Motor neuron (in vitro differentiated cells): ENCODE measurements at regions not wholly inside any gene's neighbourhood (a gene's known extent, or its start where the extent isn't known, plus 50 kb on each side); places are given as distances from the start of the nearest gene placed in this dataset.

Experiments
- ATAC-seq, 8 experiments: fragments of 200-7000 bp; cut with Tn5 transposase; replicated peaks in 6 of 8; 2 replicates each; pipeline ENCODE4 v1.8.0; 2021; ENCODE audit warnings: mild to moderate bottlenecking in 8 of 8, moderate library complexity in 8 of 8
- H3K27ac ChIP-seq, 2 donors: fragments of 250-450 bp; sonication (Bioruptor Pico); 2 replicates each; pipeline ENCODE4 v1.9.0; 2021; ENCODE audit warnings: antibody characterized with exemption in 2 of 2, mild to moderate bottlenecking in 2 of 2, moderate library complexity in 1 of 2
- H3K4me1 ChIP-seq, 2 donors: fragments of 250-450 bp; sonication (Bioruptor Pico); replicated peaks in 1 of 2; 2 replicates each; pipeline ENCODE4 v1.6.1; 2021; ENCODE audit warnings: antibody characterized with exemption in 2 of 2, mild to moderate bottlenecking in 2 of 2, moderate library complexity in 1 of 2
- H3K4me3 ChIP-seq, 5 donors: fragments of 250-450 bp; sonication (Bioruptor Pico); 2 replicates each; pipeline ENCODE4 v1.9.0; 2021; ENCODE audit warnings: antibody characterized with exemption in 5 of 5, mild to moderate bottlenecking in 5 of 5, moderate library complexity in 4 of 5
- WGBS, 10 experiments: fragments of 450-650 bp; shearing (Covaris generic); methylation state at CpG; one replicate each; pipeline ENCODE4 v1.0.0; 2022; 5-methylcytosine and 5-hydroxymethylcytosine counted together
- in situ Hi-C, 9 experiments: fragments of 400-800 bp; cut with MboI; loops; one replicate each; pipeline ENCODE4 v1.15.0; 2021; ENCODE audit warnings: low sequenced_read_pairs in 9 of 9, low pct_unique_long_range_greater_than_20kb in 2 of 9; ENCODE audit not compliant: unreplicated experiment in 9 of 9

GRCh38 chr11:115566180-115566764 lies 62.1 kb upstream of the CADM1 start:
- in situ Hi-C loops: no loop called here
- 0 to 95% (median 45%) methylated on average over 1 to 4 of the region's 9 CpGs; no CpG with 5 or more reads in 2 of the 10 experiments for WGBS, 10 experiments
- Histone ChIP-seq H3K27ac (no peak overlapping the region), H3K4me1 (peaks cover 0 to 8% of the 10 kb centered on the region in 2 donors), H3K4me3 (no peak overlapping the region)
- peak in 4 of 8 experiments; percentile 51 to 75 (median 64) for ATAC-seq

DNA sequence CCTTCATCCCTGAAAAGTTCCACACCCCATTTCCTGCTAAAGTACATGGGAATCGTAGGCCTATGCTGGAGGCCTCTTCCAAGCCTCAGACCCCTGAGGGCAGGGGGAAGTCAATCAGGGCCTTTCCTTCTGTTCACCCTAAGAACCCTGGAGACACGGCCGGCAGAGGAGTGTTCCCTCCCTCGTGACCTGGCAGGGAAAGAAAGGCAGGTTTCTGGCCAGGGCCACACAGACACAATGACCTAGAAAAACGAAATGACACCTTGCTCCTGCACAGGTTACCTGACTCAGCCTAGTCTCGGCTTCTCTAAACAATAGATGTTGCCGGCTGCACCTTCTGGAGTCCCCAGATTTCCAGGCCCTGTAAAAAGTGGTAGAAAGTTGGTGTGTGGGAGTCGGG lies 60.6 kb upstream of the CADM1 start:
- WGBS, 10 experiments: 0 to 100% (median 79%) methylated on average over 1 to 7 of the region's 8 CpGs; no CpG with 5 or more reads in 2 of the 10 experiments
- in situ Hi-C loops: no loop called here
- H3K27ac ChIP-seq: no peak overlapping the region
- peaks cover 0 to 10% of the 10 kb centered on the region in 2 donors for H3K4me1 ChIP-seq
- no peak for ATAC-seq
- no peak overlapping the region for H3K4me3 ChIP-seq

DNA sequence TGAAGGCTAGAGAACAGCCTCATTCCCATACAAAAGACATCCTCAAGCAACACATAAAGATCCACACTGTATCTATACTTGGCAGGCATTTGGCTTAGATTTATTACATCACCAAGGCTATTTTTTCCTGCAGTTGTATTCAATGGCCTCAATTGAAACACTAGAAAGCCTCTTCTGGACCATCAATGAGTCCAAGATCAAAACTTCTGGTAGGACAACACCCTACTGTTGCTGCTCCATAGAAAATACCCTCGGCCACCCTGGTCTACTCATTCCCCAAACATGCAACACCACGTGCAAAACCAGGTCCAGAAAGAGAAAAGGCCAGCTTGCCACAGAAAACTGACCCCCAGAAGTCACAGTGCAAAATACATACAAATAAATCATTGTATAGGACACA lies 56.9 kb upstream of the CADM1 start:
- 0 to 70% (median 53%) methylated on average over 1 to 2 of the region's 2 CpGs; no CpG with 5 or more reads in 6 of the 10 experiments for WGBS, 10 experiments

DNA sequence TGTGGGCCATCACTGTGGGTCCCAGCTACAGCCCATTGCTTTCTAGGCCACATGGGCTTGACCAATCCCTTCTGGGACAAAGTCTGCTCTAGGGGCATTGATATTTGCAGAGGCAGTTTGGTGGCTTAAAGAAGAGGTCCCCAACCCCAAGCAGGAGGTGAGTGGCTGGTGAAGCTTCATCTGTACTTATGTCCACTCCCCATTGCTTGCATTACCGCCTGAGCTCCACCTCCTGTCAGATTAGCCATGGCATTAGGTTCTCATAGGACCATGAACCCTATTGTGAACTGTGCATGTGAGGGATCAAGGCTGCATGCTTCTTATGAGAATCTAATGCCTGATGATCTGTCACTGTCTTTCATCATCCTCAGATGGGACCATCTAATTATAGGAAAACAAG lies 54.4 kb upstream of the CADM1 start:
- H3K4me1 ChIP-seq: peaks cover 21 to 24% of the 10 kb centered on the region in 2 donors
- no peak for ATAC-seq
- no peak overlapping the region for H3K4me3 ChIP-seq
- WGBS, 10 experiments: 0 to 100% (median 85%) methylated on average over 1 of the region's 1 CpG; no CpG with 5 or more reads in 6 of the 10 experiments
- H3K27ac ChIP-seq: no peak overlapping the region
- in situ Hi-C loops: no loop called here

More for the DNA sequence above, 56.9 kb upstream of the CADM1 start:
- Histone ChIP-seq H3K4me1 (peaks cover 12 to 16% of the 10 kb centered on the region in 2 donors), H3K4me3 (no peak overlapping the region), H3K27ac (no peak overlapping the region)
- in situ Hi-C loops: no loop called here
- ATAC-seq: no peak

GRCh38 chr11:115557681-115558080 lies 53.5 kb upstream of the CADM1 start:
- in situ Hi-C loops: no loop called here
- WGBS, 10 experiments: 0 to 100% (median 73%) methylated on average over 1 to 6 of the region's 7 CpGs
- ATAC-seq: no peak
- H3K4me3 ChIP-seq: no peak overlapping the region
- no peak overlapping the region for H3K27ac ChIP-seq
- peaks cover 21 to 24% of the 10 kb centered on the region in 2 donors for H3K4me1 ChIP-seq

DNA sequence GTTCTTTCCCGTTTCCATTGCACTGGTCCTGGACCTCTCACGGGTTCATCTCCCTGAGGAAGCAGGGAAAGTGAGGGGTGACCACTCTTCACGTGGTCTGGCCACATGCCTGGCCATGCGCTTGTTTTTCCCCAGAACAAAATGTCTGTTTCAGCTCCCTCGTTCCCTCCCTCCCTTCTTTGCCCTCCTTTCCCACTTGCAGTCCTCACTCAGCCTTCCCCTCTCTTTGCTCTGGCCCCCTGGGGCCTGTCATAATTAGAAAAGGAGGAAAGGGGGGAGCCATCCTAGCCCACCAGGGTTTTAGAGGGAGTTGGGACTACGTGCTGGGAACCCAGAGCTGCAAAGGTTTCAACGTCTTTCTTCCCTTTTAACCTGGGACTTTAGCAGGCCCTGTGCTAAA lies 52.8 kb upstream of the CADM1 start:
- H3K27ac ChIP-seq: no peak overlapping the region
- H3K4me3 ChIP-seq: no peak overlapping the region
- WGBS, 10 experiments: 18 to 100% (median 61%) methylated on average over 1 to 6 of the region's 7 CpGs; no CpG with 5 or more reads in 5 of the 10 experiments
- peaks cover 21 to 24% of the 10 kb centered on the region in 2 donors for H3K4me1 ChIP-seq
- no peak for ATAC-seq
- in situ Hi-C loops: no loop called here

GRCh38 chr11:115555336-115556090 lies 51.3 kb upstream of the CADM1 start:
- peak in 5 of 8 experiments; percentile 73 to 96 (median 94) for ATAC-seq
- in situ Hi-C loops: no loop called here
- WGBS, 10 experiments: 0 to 88% (median 30%) methylated on average over 1 to 3 of the region's 3 CpGs; no CpG with 5 or more reads in 1 of the 10 experiments

More at GRCh38 chr11:115555336-115556090, 51.3 kb upstream of the CADM1 start:
- no peak overlapping the region for H3K27ac ChIP-seq
- H3K4me3 ChIP-seq: no peak overlapping the region
- H3K4me1 ChIP-seq: peaks cover 21 to 22% of the 10 kb centered on the region in 2 donors
